Psoas muscle (tissue), 7 donors: ENCODE measurements at regions not wholly inside any gene's neighbourhood (a gene's known extent, or its start where the extent isn't known, plus 50 kb on each side); places are given as distances from the start of the nearest gene placed in this dataset.

Source experiments
- ATAC-seq, 4 donors: fragments of 200-7000 bp; cut with Tn5 transposase; one replicate each; pipeline ENCODE4 v1.9.1; 2020; ENCODE audit warnings: moderate library complexity in 3 of 4, mild to moderate bottlenecking in 2 of 4
- DNase-seq, 2 donors: peaks; one replicate each; pipeline ENCODE4 v3.0.0-alpha.2; 2020
- H3K27ac ChIP-seq: fragments of 200-600 bp; one replicate; pipeline ENCODE4 v1.8.0; 2022
- H3K27me3 ChIP-seq, 3 donors: fragments of 200-600 bp in 1 of 3; one replicate each; pipeline versions ENCODE4 v1.6.1 to v1.8.0; 2013 to 2022; ENCODE audit warnings: low read length in 2 of 3, mild to moderate bottlenecking in 2 of 3, moderate library complexity in 1 of 3; ENCODE audit not compliant: insufficient read depth in 3 of 3
- H3K36me3 ChIP-seq, 2 donors: fragments of 200-600 bp in 1 of 2; one replicate each; pipeline versions ENCODE4 v1.6.1 to v1.8.0; 2013 to 2022; ENCODE audit warnings: low read depth in 1 of 2, mild to moderate bottlenecking in 1 of 2, moderate library complexity in 1 of 2; ENCODE audit not compliant: insufficient read depth in 1 of 2
- H3K4me1 ChIP-seq: fragments of 200-600 bp; one replicate; pipeline ENCODE4 v1.8.0; 2022
- H3K4me3 ChIP-seq: fragments of 200-600 bp; one replicate; pipeline ENCODE4 v1.8.0; 2022; ENCODE audit warnings: mild to moderate bottlenecking
- H3K9me3 ChIP-seq: fragments of 200-600 bp; one replicate; pipeline ENCODE4 v1.8.0; 2022
- WGBS, 3 donors: extraction: QIAGEN DNeasy Blood & Tissue Kit; methylation state at CpG; one replicate each; pipeline versions ENCODE4 v1.1.6 to v1.1.7; 2013; 5-methylcytosine and 5-hydroxymethylcytosine counted together
- intact Hi-C, 2 donors: fragments of 100-400 bp; cut with DNase I; formaldehyde crosslinking; loops; one replicate each; pipeline versions ENCODE4 v1.11.0 to v1.14.2; 2022
- TF ChIP-seq, protein P1 (sequence below): fragments of 200-600 bp; IDR thresholded peaks from one replicate; pipeline ENCODE4 v1.8.0; 2022; ENCODE audit warnings: antibody characterized with exemption
- donor health status: healthy with polysubstance abuse.
- donor health status: DM: no; HTN: no; CAD: no; lungs with moderate emphysema.
- donor health status: Bipolar disorder and iron deficiency.
- donor health status: healthy.
- donor health status: DM: yes; HTN: yes; CAD: no.
- donor health status: DM: no; HTN: no; CAD: no.
- donor health status: DM: yes; HTN: yes; CAD: no.

DNA sequence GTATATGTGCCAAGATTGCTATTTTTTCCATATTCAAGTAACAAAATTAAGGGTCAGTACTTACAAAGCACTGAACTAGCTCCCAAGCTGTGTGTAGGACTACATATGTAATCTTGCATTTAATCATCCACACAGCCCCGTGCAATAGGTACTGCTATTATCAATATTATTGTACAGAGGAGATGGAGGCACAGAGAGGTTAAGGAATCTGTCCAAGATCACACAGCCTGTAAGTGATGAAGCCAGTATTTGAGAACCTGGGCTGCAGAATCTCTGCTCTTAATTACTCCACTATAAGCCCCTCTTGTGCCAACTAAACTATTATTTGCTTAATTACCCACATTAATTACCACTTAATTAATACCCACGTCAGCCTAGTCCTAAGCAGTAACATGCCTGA lies 134.1 kb downstream of the KATNIP start:
- TF ChIP-seq, protein P1, sequence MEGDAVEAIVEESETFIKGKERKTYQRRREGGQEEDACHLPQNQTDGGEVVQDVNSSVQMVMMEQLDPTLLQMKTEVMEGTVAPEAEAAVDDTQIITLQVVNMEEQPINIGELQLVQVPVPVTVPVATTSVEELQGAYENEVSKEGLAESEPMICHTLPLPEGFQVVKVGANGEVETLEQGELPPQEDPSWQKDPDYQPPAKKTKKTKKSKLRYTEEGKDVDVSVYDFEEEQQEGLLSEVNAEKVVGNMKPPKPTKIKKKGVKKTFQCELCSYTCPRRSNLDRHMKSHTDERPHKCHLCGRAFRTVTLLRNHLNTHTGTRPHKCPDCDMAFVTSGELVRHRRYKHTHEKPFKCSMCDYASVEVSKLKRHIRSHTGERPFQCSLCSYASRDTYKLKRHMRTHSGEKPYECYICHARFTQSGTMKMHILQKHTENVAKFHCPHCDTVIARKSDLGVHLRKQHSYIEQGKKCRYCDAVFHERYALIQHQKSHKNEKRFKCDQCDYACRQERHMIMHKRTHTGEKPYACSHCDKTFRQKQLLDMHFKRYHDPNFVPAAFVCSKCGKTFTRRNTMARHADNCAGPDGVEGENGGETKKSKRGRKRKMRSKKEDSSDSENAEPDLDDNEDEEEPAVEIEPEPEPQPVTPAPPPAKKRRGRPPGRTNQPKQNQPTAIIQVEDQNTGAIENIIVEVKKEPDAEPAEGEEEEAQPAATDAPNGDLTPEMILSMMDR: no peak
- WGBS, 3 donors: 90 to 91% (median 91%) methylated on average over 2 of the region's 2 CpGs
- intact Hi-C loops: no loop called here

DNA sequence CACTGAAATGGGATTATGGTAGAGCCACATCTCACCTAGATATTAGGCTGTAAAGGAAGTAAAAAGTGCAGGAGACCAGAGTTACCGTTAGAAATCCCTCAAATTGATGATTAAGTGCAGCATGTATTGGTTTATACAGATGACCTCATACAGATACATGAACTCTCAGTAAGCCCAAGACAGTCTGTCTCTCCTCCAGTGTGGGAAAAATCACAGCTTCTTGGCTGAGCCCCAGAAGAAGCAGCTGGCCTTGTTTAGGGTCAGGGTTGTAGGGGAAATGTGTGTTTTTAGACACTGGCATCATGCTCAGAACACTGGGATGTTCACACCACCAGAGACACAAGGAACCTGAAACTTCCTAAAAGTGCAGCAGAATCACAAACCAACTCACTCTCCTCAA lies 135.9 kb downstream of the KATNIP start:
- DNase-seq (no peak), ATAC-seq (no peak)
- TF ChIP-seq, protein P1: no peak
- no peaks in the 10 kb centered on the region for H3K9me3 ChIP-seq
- no peak overlapping the region for H3K4me3 ChIP-seq
- no peak overlapping the region for H3K27ac ChIP-seq
- no peaks in the 10 kb centered on the region for H3K4me1 ChIP-seq
- 35 to 38% (median 36%) methylated on average over 1 of the region's 1 CpG for WGBS, 3 donors
- H3K36me3 ChIP-seq: peaks cover 0 to 15% of the 10 kb centered on the region in 2 donors
- no peaks in the 10 kb centered on the region for H3K27me3 ChIP-seq
- intact Hi-C loops: no loop called here

More for the DNA sequence above, 134.1 kb downstream of the KATNIP start:
- no peaks in the 10 kb centered on the region for H3K4me1 ChIP-seq
- no peaks in the 10 kb centered on the region for H3K27me3 ChIP-seq
- no peaks in the 10 kb centered on the region for H3K9me3 ChIP-seq
- DNase-seq (no peak), ATAC-seq (no peak)
- H3K27ac ChIP-seq: no peak overlapping the region
- peaks cover 0 to 15% of the 10 kb centered on the region in 2 donors for H3K36me3 ChIP-seq
- no peak overlapping the region for H3K4me3 ChIP-seq

DNA sequence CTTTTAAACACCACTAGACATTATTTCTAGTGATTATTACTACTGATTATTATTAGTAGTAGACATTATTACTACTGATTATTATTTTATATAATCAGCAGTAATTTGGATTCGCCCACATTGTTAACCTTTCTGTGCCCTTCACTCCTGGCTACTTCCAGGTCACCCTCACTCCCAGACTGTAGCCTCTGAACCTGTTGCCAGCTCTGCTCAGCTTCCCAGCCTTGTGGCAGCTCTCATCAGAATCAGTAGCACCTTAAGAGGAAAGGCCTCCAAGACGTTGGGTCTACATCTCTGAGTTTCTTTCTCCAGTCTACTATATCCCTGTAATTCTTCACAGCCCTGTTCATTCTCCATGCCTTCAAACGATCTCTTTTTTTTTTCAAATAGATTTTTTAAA lies 137.0 kb downstream of the KATNIP start:
- Histone ChIP-seq H3K27me3 (no peaks in the 10 kb centered on the region), H3K9me3 (no peaks in the 10 kb centered on the region), H3K36me3 (peaks cover 0 to 6% of the 10 kb centered on the region in 2 donors), H3K4me1 (no peaks in the 10 kb centered on the region), H3K27ac (no peak overlapping the region), H3K4me3 (no peak overlapping the region)
- 60 to 82% (median 75%) methylated on average over 3 of the region's 3 CpGs for WGBS, 3 donors
- intact Hi-C loops: no loop called here
- DNase-seq: no peak
- ATAC-seq: no peak
- TF ChIP-seq, protein P1: no peak

DNA sequence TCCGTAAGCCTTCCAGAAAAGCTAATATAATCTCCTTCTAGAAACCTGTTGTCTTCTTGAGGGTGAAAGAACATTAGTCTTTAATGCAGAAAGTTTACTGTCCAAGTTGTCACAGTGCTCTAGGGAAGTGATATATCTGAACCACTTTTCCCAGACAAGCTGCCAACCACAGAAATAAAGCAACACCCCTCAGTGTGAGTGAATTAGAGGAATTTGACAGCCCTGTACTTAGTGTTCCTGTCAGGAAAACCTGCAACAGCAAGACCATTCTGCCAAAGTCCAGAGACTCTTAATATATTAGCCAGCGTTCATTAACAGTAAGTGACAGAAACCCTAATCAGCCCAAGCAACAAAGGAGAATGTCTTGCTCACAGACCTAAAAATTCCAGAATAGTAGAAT lies 137.7 kb downstream of the KATNIP start:
- Histone ChIP-seq H3K4me1 (no peaks in the 10 kb centered on the region), H3K4me3 (no peak overlapping the region), H3K27ac (no peak overlapping the region), H3K36me3 (peaks cover 0 to 4% of the 10 kb centered on the region in 2 donors), H3K27me3 (no peaks in the 10 kb centered on the region), H3K9me3 (no peaks in the 10 kb centered on the region)
- intact Hi-C loops: no loop called here
- TF ChIP-seq, protein P1: no peak
- ATAC-seq: no peak
- DNase-seq: no peak
- WGBS, 3 donors: 78 to 94% (median 92%) methylated on average over 2 of the region's 2 CpGs

DNA sequence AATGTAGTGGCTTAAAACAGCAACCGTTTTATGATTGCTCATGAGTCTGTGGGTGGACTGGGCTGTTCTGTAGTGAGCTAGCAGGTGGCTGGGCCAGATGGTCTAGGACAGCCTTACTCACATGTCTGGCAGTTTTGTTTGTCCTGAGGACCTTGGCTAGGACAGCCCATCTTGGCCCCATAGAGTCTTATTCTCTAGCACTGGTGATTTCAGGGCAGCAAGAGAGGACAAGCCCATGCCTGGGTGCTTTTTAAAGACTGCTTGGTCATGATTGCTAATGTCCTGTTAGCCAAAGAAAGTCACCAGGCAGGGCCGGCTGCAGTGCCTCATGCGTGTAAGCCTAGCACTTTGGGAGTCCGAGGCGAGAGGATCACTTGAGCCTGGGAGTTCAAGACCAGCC lies 139.8 kb downstream of the KATNIP start:
- WGBS, 3 donors: 72 to 79% (median 74%) methylated on average over 5 of the region's 5 CpGs

More for the DNA sequence above, 139.8 kb downstream of the KATNIP start:
- TF ChIP-seq, protein P1: no peak
- no peak for DNase-seq
- no peaks in the 10 kb centered on the region for H3K9me3 ChIP-seq
- no peak for ATAC-seq
- H3K4me1 ChIP-seq: no peaks in the 10 kb centered on the region
- intact Hi-C loops: no loop called here
- H3K36me3 ChIP-seq: no peaks in the 10 kb centered on the region
- H3K4me3 ChIP-seq: no peak overlapping the region
- H3K27me3 ChIP-seq: no peaks in the 10 kb centered on the region
- no peak overlapping the region for H3K27ac ChIP-seq
